GM21447 (cell line): ENCODE measurements at regions not wholly inside any gene's neighbourhood (a gene's known extent, or its start where the extent isn't known, plus 50 kb on each side); places are given as distances from the start of the nearest gene placed in this dataset.
"Not testable (repeated sequence)": the region's sequence is repeated elsewhere in the genome, so short reads cannot be mapped to it uniquely, and the experiment has no call there.

Source experiments
- ATAC-seq: cut with Tn5 transposase; IDR thresholded peaks from one replicate; pipeline ENCODE4 v1.9.1; 2021; ENCODE audit not compliant: unreplicated experiment

DNA sequence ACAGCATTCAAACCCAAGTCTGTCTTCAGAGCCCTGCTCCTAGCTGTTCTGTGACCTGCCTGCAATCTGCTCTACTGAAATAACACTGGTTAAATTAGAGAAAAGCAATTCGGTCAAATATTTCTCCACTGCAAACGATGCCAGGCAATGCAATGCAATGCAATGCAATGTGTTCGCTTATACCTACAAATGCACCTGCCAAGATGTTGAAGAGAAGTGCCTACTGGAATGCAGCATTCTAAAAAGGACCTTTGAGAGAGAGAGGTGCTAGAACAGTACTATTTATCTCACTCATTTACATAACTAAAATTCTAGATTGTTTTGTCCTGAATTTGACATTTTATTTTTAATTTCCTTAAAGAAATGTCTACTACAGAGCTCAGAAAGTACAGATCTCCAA lies 157.3 kb upstream of the CDK1 start:
- ATAC-seq = no peak

DNA sequence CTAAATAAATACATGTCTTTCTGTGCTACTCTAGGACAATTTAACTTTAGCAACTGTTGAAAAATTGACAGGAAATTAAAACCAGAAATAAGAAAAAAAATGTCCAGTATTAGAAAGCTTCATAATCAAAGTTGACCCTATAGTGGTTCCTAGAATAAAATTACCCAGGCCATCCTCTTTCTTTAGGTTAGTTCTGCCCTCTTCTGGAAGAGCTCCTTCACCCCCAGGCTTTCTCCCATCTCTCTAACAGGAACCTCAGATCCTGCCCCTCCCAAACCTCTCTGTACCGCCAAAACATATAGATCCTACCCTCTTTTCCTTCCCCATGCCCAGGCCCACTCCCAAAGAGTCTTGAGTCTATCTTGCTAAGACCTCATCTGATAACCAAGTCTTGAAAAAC lies 159.4 kb upstream of the CDK1 start:
- ATAC-seq = no peak

DNA sequence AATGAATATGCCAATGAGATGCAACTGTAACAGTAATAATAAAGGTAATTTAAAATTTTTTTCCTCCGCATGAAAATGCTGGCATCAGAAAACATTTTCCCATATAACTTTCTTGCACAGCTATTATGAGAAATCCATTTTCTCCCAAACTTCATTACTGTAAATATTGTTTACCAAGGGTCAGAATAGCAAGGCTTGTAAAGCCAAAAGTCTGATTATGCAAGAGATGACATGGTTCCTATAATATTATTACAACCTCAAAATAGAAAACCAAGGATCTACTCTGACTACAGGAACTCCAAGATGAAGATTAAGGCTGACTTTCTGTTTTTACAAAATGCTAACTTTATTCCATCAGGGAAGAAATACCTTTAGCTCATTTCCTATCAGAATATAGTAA lies 162.7 kb upstream of the CDK1 start:
- no peak for ATAC-seq

GRCh38 chr10:60614363-60614762 lies 163.9 kb upstream of the CDK1 start:
- ATAC-seq = no peak

DNA sequence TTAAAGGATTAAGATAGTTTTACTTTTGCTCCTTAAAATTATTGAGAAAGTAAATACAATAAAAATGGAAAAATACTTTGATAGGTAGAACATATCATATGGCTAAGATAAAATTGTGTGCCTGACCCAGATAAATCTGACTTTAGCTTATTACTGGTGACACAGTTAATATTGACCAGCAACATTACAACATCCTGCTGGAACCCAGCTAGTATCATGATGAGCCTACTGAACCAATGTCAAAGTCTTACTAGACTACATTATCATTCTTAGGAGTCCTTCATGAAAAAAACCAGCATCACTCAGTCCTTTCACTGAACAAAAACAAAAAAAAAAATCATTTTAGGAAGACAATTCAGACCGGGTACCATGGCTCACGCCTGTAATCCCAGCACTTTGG lies 164.8 kb upstream of the CDK1 start:
- no peak for ATAC-seq

GRCh38 chr10:60611291-60611747 lies 167.0 kb upstream of the CDK1 start:
- no peak for ATAC-seq

DNA sequence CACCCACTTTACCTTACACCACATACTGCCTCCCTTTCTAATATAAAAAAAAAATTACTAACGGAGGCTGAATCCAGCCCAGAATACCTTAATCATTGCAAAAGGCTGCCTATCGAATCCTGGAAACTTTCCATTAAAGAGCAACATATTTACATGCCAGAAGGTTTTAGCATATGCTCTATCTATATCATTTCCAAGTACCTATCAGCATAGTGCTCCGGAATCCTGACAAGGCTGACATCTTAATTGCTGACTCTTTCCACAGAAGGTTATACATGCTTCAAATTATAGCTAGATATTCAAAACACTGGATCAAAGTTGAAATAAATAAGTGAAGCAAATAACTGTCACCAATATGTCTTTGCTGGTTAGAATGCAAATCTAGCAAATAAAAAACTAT lies 170.9 kb upstream of the CDK1 start:
- no peak for ATAC-seq

GRCh38 chr10:60606343-60607080 lies 171.8 kb upstream of the CDK1 start:
- ATAC-seq = no peak

GRCh38 chr10:60605476-60605875 lies 172.8 kb upstream of the CDK1 start:
- no peak for ATAC-seq

DNA sequence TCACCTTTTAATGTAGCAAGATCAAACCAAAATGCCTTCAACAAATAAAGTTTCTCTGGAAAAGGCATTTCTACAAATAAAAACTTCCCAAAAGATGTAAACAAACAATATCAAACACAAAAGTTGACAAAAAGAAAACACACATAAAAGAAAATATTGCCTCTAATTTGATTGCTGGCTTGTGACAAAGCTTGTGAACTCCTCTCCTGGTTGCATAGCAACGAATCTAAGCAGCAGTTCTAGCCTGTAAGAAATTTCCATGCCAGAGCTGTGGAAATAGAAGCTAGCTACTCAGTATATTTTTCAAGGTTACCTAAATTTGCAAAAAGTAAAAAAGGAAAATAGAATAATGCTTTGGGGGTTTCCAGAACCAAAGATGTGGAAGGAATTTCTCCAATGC lies 173.9 kb upstream of the CDK1 start:
- ATAC-seq = no peak

- ATAC-seq = no peak
Observed at GRCh38 chr10:60597513-60597912, 180.8 kb upstream of the CDK1 start.

DNA sequence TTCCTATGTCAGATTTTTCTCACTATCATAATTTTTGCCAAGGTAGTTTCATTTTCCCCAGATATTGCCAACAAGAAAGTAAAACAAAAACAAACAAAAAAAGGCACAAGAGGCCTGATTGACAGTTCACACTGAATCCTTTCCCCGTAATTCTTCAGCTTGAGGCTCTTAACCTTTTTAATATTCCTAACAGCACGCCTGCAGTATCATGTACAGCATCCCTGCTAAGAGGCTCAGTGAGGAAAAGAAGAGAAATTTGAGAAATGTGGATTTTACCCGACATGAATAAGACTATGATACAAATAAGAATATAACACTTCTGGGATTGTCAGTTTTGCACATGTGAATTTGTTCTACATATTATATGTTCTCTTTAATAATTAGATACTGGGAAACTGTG lies 182.4 kb upstream of the CDK1 start:
- ATAC-seq = no peak

DNA sequence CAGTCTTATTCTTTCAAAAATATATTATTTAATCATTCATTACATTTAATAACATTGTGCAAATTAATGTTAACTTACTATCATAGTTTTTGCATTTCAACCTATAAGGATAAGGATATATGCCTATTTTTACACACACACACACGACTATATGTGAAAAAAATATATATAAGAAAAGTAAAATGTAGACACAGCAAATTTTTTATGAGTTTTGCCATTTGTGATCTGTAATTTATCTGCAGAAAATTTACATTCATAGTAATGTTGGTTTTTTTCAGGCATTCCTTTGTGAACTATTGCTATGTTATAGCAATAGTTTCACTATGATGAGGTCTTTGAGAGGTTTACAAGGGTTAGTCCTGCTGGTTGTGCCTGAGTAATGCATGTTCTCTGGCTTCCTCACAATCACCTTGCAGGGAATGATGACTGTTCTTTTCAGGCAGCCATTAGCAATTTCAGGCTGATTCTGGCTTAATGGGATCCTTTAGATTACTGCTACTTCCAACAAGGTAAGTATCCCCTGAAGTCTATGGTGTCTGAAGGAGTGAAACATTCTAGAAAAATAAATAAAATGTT lies 183.7 kb upstream of the CDK1 start:
- ATAC-seq = no peak

- no peak for ATAC-seq
Observed at GRCh38 chr10:60591119-60591518, 187.2 kb upstream of the CDK1 start.

- no peak for ATAC-seq
Observed at GRCh38 chr10:60589376-60589775, 188.9 kb upstream of the CDK1 start.

DNA sequence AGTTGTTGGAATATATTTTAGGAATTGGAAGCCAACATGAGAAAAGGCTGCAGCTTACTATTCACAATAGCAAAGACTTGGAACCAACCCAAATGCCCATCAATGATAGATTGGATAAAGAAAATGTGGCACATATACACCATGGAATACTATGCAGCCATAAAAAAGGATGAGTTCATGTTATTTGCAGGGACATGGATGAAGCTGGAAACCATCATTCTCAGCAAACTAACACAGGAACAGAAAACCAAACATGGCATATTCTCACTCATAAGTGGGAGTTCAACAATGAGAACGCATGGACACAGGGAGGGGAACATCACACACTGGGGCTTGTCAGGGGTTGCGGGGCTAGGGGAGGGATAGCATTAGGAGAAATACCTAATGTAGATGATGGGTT lies 192.1 kb upstream of the ANK3 start:
- ATAC-seq = not testable (repeated sequence)

DNA sequence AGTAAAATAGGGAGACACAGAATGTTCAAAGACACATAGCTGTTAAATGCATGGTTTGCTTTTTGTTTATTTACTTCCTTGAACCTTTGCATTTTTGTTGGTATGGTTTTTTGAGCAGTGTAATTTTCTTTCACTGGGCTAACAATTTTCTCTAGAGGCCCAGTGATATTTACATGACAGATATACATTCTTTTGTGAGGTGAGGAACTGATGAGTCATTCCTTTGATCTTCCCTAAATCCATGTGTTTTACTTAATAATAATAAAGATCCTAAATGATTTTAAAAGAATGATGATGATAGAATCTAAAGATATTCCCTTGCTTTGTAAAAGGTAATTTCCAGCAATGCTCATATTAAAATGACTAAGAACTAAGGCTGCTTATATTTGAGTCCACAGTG lies 188.5 kb upstream of the ANK3 start:
- ATAC-seq = no peak

DNA sequence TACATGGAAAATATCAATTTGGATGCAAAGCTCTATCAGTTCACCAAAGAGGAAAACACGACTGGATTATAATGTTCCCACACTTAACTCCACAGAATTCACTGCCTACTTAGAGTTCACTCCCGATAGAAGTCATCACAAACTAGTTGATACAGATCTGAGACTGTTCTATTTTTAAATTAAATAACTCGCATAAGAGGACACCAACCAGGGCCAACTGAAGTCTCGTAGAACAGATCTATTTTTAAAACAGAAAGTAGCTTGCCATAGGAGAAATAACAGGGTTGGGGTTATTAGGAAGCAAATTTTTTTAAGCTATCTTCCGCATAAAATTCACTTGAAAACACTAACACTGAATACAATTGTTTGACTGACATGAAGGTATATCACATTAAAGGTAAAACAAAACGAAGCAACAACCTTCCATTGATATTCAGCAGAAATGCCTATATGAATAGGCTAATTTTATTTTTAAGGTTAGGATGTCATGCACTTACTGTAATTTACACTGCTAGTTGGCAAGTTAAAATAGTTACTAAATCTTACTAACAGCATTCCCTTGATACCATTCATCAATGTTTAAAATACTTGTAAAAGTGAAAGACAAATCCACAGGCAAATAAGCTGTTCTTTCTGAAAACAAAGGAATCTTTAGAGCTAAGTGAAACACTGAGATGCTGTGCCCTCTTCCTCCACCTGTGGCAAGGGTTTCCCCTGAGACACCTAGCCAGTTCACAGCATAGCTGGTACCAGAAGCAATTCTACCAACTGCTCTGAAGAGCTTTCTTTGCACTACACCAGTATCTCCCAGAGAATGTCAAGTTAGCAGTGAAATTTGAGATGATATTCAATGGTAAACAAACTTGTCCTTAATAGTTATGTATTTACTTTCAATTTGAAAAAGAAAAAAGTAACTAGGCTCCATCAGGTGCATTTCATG lies 186.7 kb upstream of the ANK3 start:
- ATAC-seq = no peak

GRCh38 chr10:60575105-60575504 lies 185.4 kb upstream of the ANK3 start:
- ATAC-seq = no peak

GRCh38 chr10:60574388-60574787 lies 184.7 kb upstream of the ANK3 start:
- no peak for ATAC-seq

DNA sequence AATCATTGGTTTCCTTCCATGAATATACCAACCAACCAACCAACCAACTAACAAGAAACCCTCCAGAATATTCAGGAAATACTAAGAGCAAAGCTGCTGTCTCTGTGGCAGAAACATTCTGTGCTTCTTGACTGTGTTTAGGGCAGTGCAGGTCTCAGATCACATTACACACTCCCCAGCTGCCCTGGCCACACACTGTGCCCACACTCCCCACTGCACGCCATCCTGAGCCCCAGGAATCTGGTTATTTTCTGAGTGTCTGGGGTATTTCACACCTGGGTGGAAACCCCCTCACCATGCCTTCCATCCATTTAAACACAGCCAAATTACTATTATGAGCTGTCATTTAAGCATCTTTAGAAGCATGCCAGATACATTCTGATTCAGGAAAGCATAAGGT lies 183.7 kb upstream of the ANK3 start:
- ATAC-seq = peak; percentile 50
